CD1c-positive myeloid dendritic cell (primary cell): ENCODE measurements at regions not wholly inside any gene's neighbourhood (a gene's known extent, or its start where the extent isn't known, plus 50 kb on each side); places are given as distances from the start of the nearest gene placed in this dataset.

Source experiments
- DNase-seq: peaks from one replicate; pipeline ENCODE4 v3.0.0-alpha.2; 2016; ENCODE audit errors: extremely low spot score

GRCh38 chr22:44615146-44615545 is 86.9 kb upstream of the PRR5 start:
- DNase-seq: no peak

GRCh38 chr22:44613196-44613595 is 88.8 kb upstream of the PRR5 start:
- DNase-seq: no peak

- no peak for DNase-seq
Observed at GRCh38 chr22:44611880-44612496, 90.0 kb upstream of the PRR5 start.

GRCh38 chr22:44610071-44610470 is 91.9 kb upstream of the PRR5 start:
- no peak for DNase-seq

- no peak for DNase-seq
Observed at GRCh38 chr22:44609400-44609988, 92.5 kb upstream of the PRR5 start.

GRCh38 chr22:44608597-44609399 is 93.2 kb upstream of the PRR5 start:
- DNase-seq: no peak

- no peak for DNase-seq
Observed at GRCh38 chr22:44606126-44606525, 95.9 kb upstream of the PRR5 start.

GRCh38 chr22:44605486-44605885 is 96.5 kb upstream of the PRR5 start:
- no peak for DNase-seq

GRCh38 chr22:44604991-44605390 is 97.0 kb upstream of the PRR5 start:
- DNase-seq: no peak

GRCh38 chr22:44604455-44604854 is 97.5 kb upstream of the PRR5 start:
- DNase-seq: no peak

- DNase-seq: peak; percentile 80
Observed at GRCh38 chr22:44603767-44604166, 98.2 kb upstream of the PRR5 start.

GRCh38 chr22:44601725-44602124 is 100.3 kb upstream of the PRR5 start:
- DNase-seq: no peak

- no peak for DNase-seq
Observed at GRCh38 chr22:44601189-44601588, 100.8 kb upstream of the PRR5 start.

GRCh38 chr22:44600207-44600785 is 101.7 kb upstream of the PRR5 start:
- DNase-seq: no peak

GRCh38 chr22:44599500-44600140 is 101.6 kb upstream of the RTL6 start:
- DNase-seq: no peak

- DNase-seq: no peak
Observed at GRCh38 chr22:44599084-44599483, 101.1 kb upstream of the RTL6 start.

GRCh38 chr22:44597616-44598015 is 99.6 kb upstream of the RTL6 start:
- DNase-seq: no peak

- no peak for DNase-seq
Observed at GRCh38 chr22:44596396-44597125, 98.5 kb upstream of the RTL6 start.

GRCh38 chr22:44595841-44596341 is 97.9 kb upstream of the RTL6 start:
- DNase-seq: peak; percentile 32

GRCh38 chr22:44594951-44595350 is 96.9 kb upstream of the RTL6 start:
- no peak for DNase-seq

GRCh38 chr22:44592824-44593148 is 94.8 kb upstream of the RTL6 start:
- DNase-seq: no peak
